ENCODE measurements at regions not wholly inside any gene's neighbourhood (a gene's known extent, or its start where the extent isn't known, plus 50 kb on each side); places are given as distances from the start of the nearest gene placed in this dataset.

DNA sequence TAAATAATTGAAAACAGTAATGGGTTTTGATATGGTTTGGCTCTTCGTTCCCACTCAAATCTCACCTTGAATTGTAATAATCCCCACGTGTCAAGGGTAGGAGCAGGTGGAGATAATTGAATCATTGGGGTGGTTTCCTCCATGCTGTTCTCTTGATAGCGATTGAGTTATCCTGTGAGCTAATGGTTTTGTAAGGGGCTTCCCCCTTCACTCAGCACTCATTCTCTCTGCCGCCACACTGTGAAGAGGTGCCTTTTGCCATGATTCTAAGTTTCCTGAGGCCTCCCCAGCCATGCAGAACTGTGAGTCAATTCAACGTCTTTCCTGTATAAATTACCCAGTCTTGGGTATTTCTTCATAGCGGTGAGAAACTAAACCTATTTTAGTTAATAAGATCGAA lies 551.7 kb upstream of the POT1 start:
- TF ChIP-seq, protein P1, sequence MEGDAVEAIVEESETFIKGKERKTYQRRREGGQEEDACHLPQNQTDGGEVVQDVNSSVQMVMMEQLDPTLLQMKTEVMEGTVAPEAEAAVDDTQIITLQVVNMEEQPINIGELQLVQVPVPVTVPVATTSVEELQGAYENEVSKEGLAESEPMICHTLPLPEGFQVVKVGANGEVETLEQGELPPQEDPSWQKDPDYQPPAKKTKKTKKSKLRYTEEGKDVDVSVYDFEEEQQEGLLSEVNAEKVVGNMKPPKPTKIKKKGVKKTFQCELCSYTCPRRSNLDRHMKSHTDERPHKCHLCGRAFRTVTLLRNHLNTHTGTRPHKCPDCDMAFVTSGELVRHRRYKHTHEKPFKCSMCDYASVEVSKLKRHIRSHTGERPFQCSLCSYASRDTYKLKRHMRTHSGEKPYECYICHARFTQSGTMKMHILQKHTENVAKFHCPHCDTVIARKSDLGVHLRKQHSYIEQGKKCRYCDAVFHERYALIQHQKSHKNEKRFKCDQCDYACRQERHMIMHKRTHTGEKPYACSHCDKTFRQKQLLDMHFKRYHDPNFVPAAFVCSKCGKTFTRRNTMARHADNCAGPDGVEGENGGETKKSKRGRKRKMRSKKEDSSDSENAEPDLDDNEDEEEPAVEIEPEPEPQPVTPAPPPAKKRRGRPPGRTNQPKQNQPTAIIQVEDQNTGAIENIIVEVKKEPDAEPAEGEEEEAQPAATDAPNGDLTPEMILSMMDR (IDR thresholded peaks at IDR 0.05): no peak
- no peaks in the 10 kb centered on the region for H3K9me3 ChIP-seq
- DNase-seq (ENCODE audit: low spot score) (no peak), ATAC-seq (ENCODE audit: insufficient number of reproducible peaks, low FRiP score, low read depth) (no peak)
- no peaks in the 10 kb centered on the region for H3K36me3 ChIP-seq
- H3K27ac ChIP-seq: no peak overlapping the region
- H3K4me3 ChIP-seq: no peak overlapping the region
- no peaks in the 10 kb centered on the region for H3K4me1 ChIP-seq (ENCODE audit: control insufficient read depth in 1 of 2, low read depth in 2 of 2)
- no peaks in the 10 kb centered on the region for H3K27me3 ChIP-seq (replicated peaks; ENCODE audit: insufficient read depth)

DNA sequence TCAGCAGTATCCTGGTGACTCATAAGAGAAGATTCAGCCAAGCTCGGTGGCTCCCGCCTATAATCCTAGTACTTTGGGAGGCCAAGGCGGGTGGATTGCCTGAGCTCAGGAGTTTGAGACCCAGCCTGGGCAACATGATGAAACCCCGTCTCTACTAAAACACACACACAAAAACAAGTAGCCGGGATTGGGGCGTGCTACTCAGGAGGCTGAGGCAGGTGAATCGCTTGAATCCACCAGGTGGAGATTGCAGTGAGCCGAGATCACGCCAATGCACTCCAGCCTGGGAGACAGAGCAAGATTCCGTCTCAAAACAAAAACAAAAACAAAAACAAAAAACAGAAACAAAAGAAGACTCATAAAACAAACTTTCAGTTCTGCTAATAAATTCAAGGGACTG lies 551.1 kb upstream of the POT1 start:
- DNase-seq (ENCODE audit: low spot score): no peak
- no peak overlapping the region for H3K27ac ChIP-seq
- H3K4me1 ChIP-seq (ENCODE audit: control insufficient read depth in 1 of 2, low read depth in 2 of 2): no peaks in the 10 kb centered on the region
- H3K36me3 ChIP-seq: no peaks in the 10 kb centered on the region
- H3K4me3 ChIP-seq: no peak overlapping the region
- no peaks in the 10 kb centered on the region for H3K9me3 ChIP-seq
- ATAC-seq (ENCODE audit: insufficient number of reproducible peaks, low FRiP score, low read depth): no peak
- TF ChIP-seq, protein P1 (IDR thresholded peaks at IDR 0.05): no peak
- H3K27me3 ChIP-seq (replicated peaks; ENCODE audit: insufficient read depth): no peaks in the 10 kb centered on the region

DNA sequence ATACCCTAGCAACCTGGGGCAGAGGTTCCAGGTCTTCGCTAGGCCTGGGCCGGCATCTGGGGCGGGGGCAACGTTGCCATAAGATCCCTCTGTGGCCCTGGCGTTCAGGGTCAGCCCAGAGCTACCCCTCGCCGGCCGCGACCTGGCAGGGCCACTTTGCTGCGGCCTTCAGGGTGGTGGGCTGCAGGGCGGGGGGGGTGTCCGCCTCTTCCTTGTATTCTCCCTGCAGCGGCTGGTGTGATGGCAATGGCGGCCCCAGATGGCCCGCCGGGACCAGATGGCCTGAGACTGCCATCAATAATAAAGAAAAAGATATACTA lies 539.2 kb upstream of the POT1 start:
- DNase-seq (ENCODE audit: low spot score) (no peak), ATAC-seq (ENCODE audit: insufficient number of reproducible peaks, low FRiP score, low read depth) (no peak)
- Histone ChIP-seq H3K4me1 (ENCODE audit: control insufficient read depth in 1 of 2, low read depth in 2 of 2) (no peaks in the 10 kb centered on the region), H3K4me3 (no peak overlapping the region), H3K36me3 (no peaks in the 10 kb centered on the region), H3K27me3 (replicated peaks; ENCODE audit: insufficient read depth) (no peaks in the 10 kb centered on the region), H3K9me3 (no peaks in the 10 kb centered on the region), H3K27ac (no peak overlapping the region)
- TF ChIP-seq, protein P1 (IDR thresholded peaks at IDR 0.05): no peak

DNA sequence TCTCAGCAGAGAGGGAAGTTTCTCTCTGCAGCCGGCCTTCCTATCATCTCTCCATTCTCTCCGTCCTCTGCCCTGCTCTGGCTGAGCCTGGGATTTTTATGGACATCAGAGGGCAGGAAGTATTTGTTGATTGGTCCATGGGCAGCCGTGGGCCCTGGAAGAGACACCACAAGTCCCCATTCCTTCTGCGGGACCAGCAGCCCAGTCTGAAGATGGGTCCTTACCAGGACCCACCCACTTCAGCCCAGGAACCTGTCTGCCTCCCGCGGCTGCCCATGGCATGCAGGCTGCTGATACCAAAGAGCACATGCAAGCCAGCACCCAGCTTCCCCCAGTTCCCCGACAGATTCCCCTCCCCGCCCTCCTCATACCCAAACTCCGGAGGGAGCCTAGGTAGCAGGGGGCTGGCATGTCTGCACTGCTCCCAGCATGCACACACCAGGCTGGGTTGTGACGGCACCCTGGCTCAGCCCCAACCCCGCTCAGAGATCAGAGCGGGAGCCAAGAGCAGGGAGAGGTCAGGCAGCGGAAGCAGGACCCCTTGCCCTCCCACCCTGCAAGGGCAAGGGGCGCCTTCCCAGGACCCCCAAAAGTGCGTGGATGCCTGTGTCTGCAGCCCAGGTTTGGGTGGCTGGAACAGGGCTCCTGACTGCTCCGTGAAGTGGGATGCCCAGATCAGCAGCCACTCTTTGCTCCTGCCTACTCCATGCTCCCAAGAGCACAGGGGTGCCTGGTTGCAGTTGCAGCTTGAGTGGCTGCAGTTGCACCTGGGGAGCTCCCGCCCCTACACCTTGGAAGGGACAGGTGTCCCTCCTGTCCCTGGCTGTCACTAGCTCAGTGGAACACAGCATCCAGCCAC lies 538.6 kb upstream of the POT1 start:
- no peak overlapping the region for H3K27ac ChIP-seq
- no peak for DNase-seq (ENCODE audit: low spot score)
- no peak overlapping the region for H3K4me3 ChIP-seq
- H3K36me3 ChIP-seq: no peaks in the 10 kb centered on the region
- no peak for ATAC-seq (ENCODE audit: insufficient number of reproducible peaks, low FRiP score, low read depth)
- no peaks in the 10 kb centered on the region for H3K9me3 ChIP-seq
- no peaks in the 10 kb centered on the region for H3K27me3 ChIP-seq (replicated peaks; ENCODE audit: insufficient read depth)
- H3K4me1 ChIP-seq (ENCODE audit: control insufficient read depth in 1 of 2, low read depth in 2 of 2): no peaks in the 10 kb centered on the region
- TF ChIP-seq, protein P1 (IDR thresholded peaks at IDR 0.05): no peak

DNA sequence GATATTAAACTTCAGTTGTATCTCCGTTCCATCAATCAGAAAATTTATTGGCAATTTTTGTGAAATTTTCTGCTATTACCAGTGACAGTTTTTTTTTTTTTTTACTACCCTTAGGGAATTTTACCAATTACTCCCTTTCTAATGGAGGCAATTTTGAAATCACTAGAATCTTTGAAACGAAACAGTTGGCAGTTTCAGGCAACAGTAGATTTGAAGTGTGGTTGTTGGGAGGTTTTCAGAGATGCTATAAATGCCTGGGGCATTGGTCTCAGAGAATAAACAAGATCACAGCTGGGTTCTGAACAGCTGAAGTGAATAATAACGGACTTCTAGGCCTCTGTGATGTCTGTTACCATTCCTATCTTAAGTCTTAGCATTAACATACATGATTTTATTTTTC lies 535.9 kb upstream of the POT1 start:
- Histone ChIP-seq H3K27me3 (replicated peaks; ENCODE audit: insufficient read depth) (no peaks in the 10 kb centered on the region), H3K4me1 (ENCODE audit: control insufficient read depth in 1 of 2, low read depth in 2 of 2) (no peaks in the 10 kb centered on the region), H3K36me3 (no peaks in the 10 kb centered on the region), H3K9me3 (no peaks in the 10 kb centered on the region), H3K4me3 (no peak overlapping the region), H3K27ac (no peak overlapping the region)
- TF ChIP-seq, protein P1 (IDR thresholded peaks at IDR 0.05): no peak
- DNase-seq (ENCODE audit: low spot score) (no peak), ATAC-seq (ENCODE audit: insufficient number of reproducible peaks, low FRiP score, low read depth) (no peak)
